NCI-H1092 treated with DMSO at 0.1 percent for 48 hours (cell line): ENCODE measurements at regions not wholly inside any gene's neighbourhood (a gene's known extent, or its start where the extent isn't known, plus 50 kb on each side); places are given as distances from the start of the nearest gene placed in this dataset.
"Not testable (repeated sequence)": the region's sequence is repeated elsewhere in the genome, so short reads cannot be mapped to it uniquely, and the experiment has no call there.

Experiments used
- DNase-seq: peaks from one replicate; lab custom pipeline; 2025; lab: John Stamatoyannopoulos, UW

GRCh38 chr17:22044706-22045246 is 352.5 kb downstream of the KCNJ18 start:
- DNase-seq = not testable (repeated sequence)

GRCh38 chr17:22047521-22047920 is 355.2 kb downstream of the KCNJ18 start:
- DNase-seq = not testable (repeated sequence)

GRCh38 chr17:22048226-22048625 is 355.9 kb downstream of the KCNJ18 start:
- DNase-seq = not testable (repeated sequence)

- DNase-seq = not testable (repeated sequence)
These were observed 358.4 kb downstream of the KCNJ18 start for GRCh38 chr17:22050766-22051165.

- DNase-seq = not testable (repeated sequence)
These were observed 360.4 kb downstream of the KCNJ18 start for GRCh38 chr17:22052715-22053114.

- not testable (repeated sequence) for DNase-seq
These were observed 364.2 kb downstream of the KCNJ18 start for GRCh38 chr17:22056566-22056965.

- not testable (repeated sequence) for DNase-seq
These were observed 383.6 kb downstream of the KCNJ18 start for GRCh38 chr17:22075918-22076317.

- DNase-seq = not testable (repeated sequence)
These were observed 396.3 kb downstream of the KCNJ18 start for GRCh38 chr17:22088589-22088988.

GRCh38 chr17:22090263-22090935 is 398.1 kb downstream of the KCNJ18 start:
- DNase-seq = no peak

GRCh38 chr17:22091041-22091679 is 398.8 kb downstream of the KCNJ18 start:
- not testable (repeated sequence) for DNase-seq

GRCh38 chr17:22091840-22092239 is 399.5 kb downstream of the KCNJ18 start:
- not testable (repeated sequence) for DNase-seq

- not testable (repeated sequence) for DNase-seq
These were observed 403.1 kb downstream of the KCNJ18 start for GRCh38 chr17:22095414-22095813.

- DNase-seq = not testable (repeated sequence)
These were observed 407.3 kb downstream of the KCNJ18 start for GRCh38 chr17:22099633-22100032.

GRCh38 chr17:22102177-22102576 is 409.9 kb downstream of the KCNJ18 start:
- no peak for DNase-seq

- not testable (repeated sequence) for DNase-seq
These were observed 424.4 kb downstream of the KCNJ18 start for GRCh38 chr17:22116720-22117119.

GRCh38 chr17:22117401-22117800 is 425.1 kb downstream of the KCNJ18 start:
- not testable (repeated sequence) for DNase-seq

GRCh38 chr17:22119016-22119415 is 426.7 kb downstream of the KCNJ18 start:
- not testable (repeated sequence) for DNase-seq

- DNase-seq = not testable (repeated sequence)
These were observed 427.4 kb downstream of the KCNJ18 start for GRCh38 chr17:22119751-22120150.

GRCh38 chr17:22123536-22124281 is 431.4 kb downstream of the KCNJ18 start:
- DNase-seq = no peak

GRCh38 chr17:22128171-22128570 is 435.8 kb downstream of the KCNJ18 start:
- no peak for DNase-seq

GRCh38 chr17:22128723-22129122 is 436.4 kb downstream of the KCNJ18 start:
- DNase-seq = no peak

GRCh38 chr17:22129920-22130319 is 437.6 kb downstream of the KCNJ18 start:
- DNase-seq = not testable (repeated sequence)
